ENCODE measurements at regions not wholly inside any gene's neighbourhood (a gene's known extent, or its start where the extent isn't known, plus 50 kb on each side); places are given as distances from the start of the nearest gene placed in this dataset.
A peak's percentile ranks its signal among the peaks of the same experiment; 100 is the strongest.

DNA sequence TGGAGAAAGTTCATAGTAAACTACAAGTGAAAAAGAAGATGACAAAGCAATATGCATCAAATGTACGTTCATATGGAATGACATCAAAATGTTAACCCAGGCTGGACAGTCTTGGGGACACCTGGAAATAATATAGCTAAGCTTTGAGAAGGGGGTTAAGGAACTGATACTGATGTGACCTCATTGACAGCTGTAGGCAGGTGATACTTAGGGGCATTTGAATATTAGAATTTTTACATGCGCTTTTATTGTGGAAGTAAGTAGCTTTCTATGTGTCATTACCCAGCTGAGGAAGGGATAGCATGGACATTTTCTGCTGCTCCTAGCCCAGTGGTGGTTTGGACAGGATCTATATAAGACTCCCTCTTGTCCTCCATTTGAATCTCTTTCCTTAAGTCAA is 299.7 kb downstream of the CWC27 start:
- ATAC-seq (ENCODE audit: low read depth): no peak
- no peak for DNase-seq
- H3K4me1 Mint-ChIP-seq: no peaks in the 10 kb centered on the region
- no peak overlapping the region for H3K27ac Mint-ChIP-seq
- POLR2A ChIA-PET: no interaction called here
- H3K9me3 Mint-ChIP-seq: no peaks in the 10 kb centered on the region
- peaks cover 9% of the 10 kb centered on the region for H3K27me3 Mint-ChIP-seq
- no peaks in the 10 kb centered on the region for H3K36me3 Mint-ChIP-seq
- H3K4me3 Mint-ChIP-seq: no peak overlapping the region

DNA sequence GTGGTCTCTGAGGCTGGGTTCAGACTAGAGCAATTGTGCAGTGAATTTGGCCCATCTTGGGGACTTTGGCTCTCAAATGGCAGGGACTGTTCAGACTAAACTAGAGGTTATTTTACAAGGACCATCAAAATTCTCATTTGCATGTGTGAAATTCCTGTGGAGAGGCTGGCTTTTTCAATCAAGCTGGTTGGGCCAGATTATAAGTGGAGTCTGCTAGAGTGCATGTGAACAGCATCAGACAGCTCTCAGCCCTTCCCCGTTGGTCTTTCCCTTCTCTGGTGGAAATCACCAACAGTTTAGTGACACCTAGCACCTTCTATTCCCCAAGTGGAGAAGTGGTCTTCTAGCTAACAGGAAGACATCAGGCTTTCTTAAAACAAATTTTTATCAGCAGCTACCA is 301.3 kb downstream of the CWC27 start:
- no peak overlapping the region for H3K27ac Mint-ChIP-seq
- no peaks in the 10 kb centered on the region for H3K9me3 Mint-ChIP-seq

DNA sequence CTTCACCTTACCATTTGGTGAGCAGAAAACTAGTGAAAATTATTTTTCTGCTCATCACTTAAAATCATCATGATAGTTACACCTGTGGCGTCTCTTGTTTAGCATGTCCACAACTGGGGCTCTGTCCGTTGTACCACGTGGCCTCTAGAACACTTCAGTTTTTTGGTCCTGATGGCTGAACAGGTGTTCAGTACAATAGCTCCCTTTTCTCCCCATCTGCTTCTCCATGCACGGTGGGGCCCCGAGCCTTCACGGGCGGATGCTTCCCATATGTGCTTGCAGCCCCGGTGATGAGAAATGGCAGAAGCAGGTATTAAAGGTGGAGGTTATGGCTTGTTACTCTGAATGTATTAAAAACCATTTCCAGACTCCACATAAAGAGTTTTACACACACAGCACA is 304.1 kb downstream of the CWC27 start:
- no peak overlapping the region for H3K27ac Mint-ChIP-seq
- no peaks in the 10 kb centered on the region for H3K9me3 Mint-ChIP-seq
- POLR2A ChIA-PET: no interaction called here
- ATAC-seq (ENCODE audit: low read depth) (no peak), DNase-seq (no peak)
- no peak overlapping the region for H3K4me3 Mint-ChIP-seq
- H3K4me1 Mint-ChIP-seq: peaks cover 7% of the 10 kb centered on the region
- no peaks in the 10 kb centered on the region for H3K36me3 Mint-ChIP-seq
- H3K27me3 Mint-ChIP-seq: peaks cover 2% of the 10 kb centered on the region

More for the DNA sequence above, 301.3 kb downstream of the CWC27 start:
- H3K4me3 Mint-ChIP-seq: no peak overlapping the region
- H3K4me1 Mint-ChIP-seq: no peaks in the 10 kb centered on the region
- ATAC-seq (ENCODE audit: low read depth) (no peak), DNase-seq (no peak)
- H3K36me3 Mint-ChIP-seq: no peaks in the 10 kb centered on the region
- H3K27me3 Mint-ChIP-seq: peaks cover 8% of the 10 kb centered on the region
- POLR2A ChIA-PET: no interaction called here

DNA sequence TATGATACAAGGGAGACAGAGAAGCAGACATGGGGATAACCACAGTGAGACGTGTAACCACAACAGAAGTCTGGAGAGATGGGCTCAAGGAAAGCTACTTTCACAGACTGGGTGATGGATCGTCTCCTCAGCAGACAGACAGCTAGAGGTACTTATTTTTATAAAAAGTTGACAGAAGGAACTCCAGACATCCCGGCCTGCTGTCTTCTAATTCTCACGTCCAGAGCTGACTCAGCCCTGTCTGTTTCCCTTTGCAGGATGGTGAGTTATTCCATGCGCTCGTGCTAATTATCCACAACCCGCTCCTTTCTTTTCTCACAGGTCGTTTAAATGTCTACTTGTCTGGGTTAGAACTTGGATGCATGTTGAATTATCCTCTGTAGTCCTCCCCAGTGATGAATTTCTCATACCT is 304.5 kb downstream of the CWC27 start:
- ATAC-seq (ENCODE audit: low read depth): no peak
- POLR2A ChIA-PET: no interaction called here
- no peak overlapping the region for H3K27ac Mint-ChIP-seq
- H3K27me3 Mint-ChIP-seq: peaks cover 2% of the 10 kb centered on the region
- no peaks in the 10 kb centered on the region for H3K36me3 Mint-ChIP-seq
- no peak overlapping the region for H3K4me3 Mint-ChIP-seq
- DNase-seq: no peak
- peaks cover 7% of the 10 kb centered on the region for H3K4me1 Mint-ChIP-seq
- no peaks in the 10 kb centered on the region for H3K9me3 Mint-ChIP-seq

DNA sequence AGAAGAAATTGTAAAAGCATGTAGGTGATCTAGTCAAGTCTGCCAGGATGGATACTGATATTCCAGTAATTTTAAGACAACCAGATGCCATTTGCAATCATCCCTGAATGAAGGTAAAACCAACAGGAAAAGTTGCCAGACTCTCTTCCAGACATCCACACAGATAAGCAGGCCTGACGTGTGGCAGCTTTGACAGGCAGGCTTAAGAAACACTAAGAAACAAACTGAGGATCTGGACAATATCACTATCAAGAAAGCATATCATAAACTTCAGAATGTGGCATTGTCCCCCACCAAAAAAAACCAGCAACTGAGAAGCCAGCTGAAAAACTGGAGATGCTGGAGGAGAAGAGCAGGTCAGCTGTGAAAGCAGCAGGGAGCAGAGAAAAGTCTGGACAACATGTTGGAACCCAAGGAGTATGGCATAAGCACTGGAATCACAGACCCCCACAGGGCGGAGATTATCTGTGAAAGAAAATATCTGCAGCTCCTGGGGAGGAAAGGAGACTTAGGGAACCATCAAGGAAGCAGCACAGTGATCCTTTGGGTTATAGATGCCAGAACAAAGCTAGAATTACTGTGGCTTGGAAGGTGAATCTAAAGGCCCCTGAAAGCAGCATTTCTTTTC is 307.0 kb downstream of the CWC27 start:
- Mint-ChIP-seq H3K36me3 (no peaks in the 10 kb centered on the region), H3K9me3 (no peaks in the 10 kb centered on the region), H3K4me3 (no peak overlapping the region), H3K4me1 (peaks cover 8% of the 10 kb centered on the region), H3K27ac (peak overlapping the region; percentile 5), H3K27me3 (peaks cover 8% of the 10 kb centered on the region)
- ATAC-seq (ENCODE audit: low read depth): no peak
- no peak for DNase-seq
- POLR2A ChIA-PET: no interaction called here

DNA sequence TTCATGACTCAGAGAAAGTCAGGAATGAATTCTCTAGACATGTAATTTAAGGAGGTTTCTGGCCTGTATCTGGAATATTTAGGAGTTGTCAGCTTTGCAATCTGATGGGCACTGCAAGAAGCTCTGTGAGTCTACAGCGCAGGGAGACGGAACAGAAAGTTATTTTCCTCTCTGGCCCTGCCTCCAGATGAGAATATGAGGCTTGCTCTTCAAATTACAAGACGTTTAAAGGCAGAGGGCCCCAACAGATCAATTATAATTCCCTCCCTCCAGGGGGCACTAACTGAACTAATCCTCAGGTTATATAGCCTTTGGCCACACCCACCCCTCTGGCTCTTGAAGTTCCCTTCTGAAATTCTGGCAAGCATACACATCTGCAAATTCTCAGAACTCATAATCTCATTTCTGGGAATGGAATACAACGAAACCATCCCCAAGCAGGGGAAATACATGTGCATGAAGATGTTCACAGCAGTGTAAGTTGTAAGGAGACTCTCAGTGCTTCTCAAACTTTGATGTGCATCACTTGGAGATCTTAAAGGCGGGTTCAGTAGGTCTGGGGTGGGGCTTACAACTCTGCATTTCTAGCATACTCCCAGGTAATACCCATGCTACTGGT is 307.6 kb downstream of the CWC27 start:
- H3K4me3 Mint-ChIP-seq: no peak overlapping the region
- H3K4me1 Mint-ChIP-seq: peaks cover 8% of the 10 kb centered on the region
- ATAC-seq (ENCODE audit: low read depth) (peak; percentile 93), DNase-seq (no peak)
- H3K27ac Mint-ChIP-seq: peak overlapping the region; percentile 43
- POLR2A ChIA-PET: no interaction called here
- H3K27me3 Mint-ChIP-seq: peaks cover 8% of the 10 kb centered on the region
- H3K36me3 Mint-ChIP-seq: no peaks in the 10 kb centered on the region
- no peaks in the 10 kb centered on the region for H3K9me3 Mint-ChIP-seq

DNA sequence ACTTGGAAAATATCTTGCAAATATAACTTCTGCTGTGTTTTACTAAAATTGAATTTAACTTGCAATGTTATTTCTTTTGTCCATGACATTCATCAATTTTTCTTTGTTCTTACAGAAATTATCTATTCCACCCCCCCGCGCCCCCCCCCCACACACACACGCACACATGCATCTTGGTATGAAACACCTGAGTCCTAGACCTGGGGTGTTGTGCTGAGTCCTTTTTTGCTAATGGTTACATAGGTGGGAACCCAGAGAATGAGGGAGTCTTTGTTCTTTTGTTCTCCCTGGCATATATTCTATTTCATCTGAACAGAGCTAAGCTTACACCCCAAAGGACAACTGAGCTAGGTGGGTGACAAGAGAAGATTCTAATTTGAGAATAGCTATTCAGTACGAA is 308.9 kb downstream of the CWC27 start:
- DNase-seq: no peak
- no peak for ATAC-seq (ENCODE audit: low read depth)
- Mint-ChIP-seq H3K9me3 (no peaks in the 10 kb centered on the region), H3K4me3 (no peak overlapping the region), H3K27ac (no peak overlapping the region), H3K36me3 (no peaks in the 10 kb centered on the region), H3K4me1 (peaks cover 8% of the 10 kb centered on the region), H3K27me3 (peaks cover 10% of the 10 kb centered on the region)
- POLR2A ChIA-PET: no interaction called here

DNA sequence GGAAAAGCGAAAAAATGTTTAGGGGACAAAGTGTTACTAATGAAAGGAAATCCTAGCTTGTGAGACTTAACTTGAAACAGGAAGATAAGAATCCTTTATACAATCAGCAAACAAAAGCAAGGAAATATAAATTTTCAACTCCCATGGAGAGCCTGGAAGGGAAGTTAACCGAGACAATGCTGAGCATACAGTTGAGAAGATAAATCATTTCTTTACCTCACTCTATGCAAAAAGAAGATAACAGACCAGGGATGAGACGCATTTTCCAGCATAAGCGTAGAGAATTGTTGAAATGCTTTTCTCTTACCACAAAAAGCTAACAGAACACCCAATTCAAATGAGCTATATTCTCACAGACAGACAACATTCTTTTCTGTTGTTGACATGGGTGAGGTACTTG is 309.6 kb downstream of the CWC27 start:
- H3K4me3 Mint-ChIP-seq: no peak overlapping the region
- no peak overlapping the region for H3K27ac Mint-ChIP-seq

DNA sequence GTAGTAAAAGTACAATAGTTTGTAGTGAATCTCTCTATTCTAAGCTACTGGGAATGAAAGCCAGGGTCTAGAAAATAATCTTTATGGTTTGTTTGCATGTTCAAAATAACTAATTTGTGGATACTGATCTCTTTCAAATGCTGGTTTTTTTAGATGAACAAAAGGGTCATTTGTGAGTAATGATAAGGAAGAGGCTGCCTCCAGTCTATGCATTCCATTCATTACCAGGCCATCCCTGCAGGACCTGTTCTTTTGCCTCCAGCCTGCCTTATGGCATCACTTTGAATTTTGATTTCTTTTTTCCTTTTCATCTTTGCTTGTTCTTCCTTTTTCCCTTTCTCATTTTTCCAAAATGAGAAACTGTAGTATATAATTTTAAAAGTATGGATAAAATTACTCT is 312.3 kb downstream of the CWC27 start:
- POLR2A ChIA-PET: no interaction called here
- H3K27me3 Mint-ChIP-seq: peaks cover 8% of the 10 kb centered on the region
- ATAC-seq (ENCODE audit: low read depth) (no peak), DNase-seq (no peak)
- H3K9me3 Mint-ChIP-seq: no peaks in the 10 kb centered on the region
- no peak overlapping the region for H3K27ac Mint-ChIP-seq
- H3K4me3 Mint-ChIP-seq: no peak overlapping the region
- no peaks in the 10 kb centered on the region for H3K36me3 Mint-ChIP-seq
- peaks cover 8% of the 10 kb centered on the region for H3K4me1 Mint-ChIP-seq

More for the DNA sequence above, 309.6 kb downstream of the CWC27 start:
- no peak for DNase-seq
- POLR2A ChIA-PET: no interaction called here
- Mint-ChIP-seq H3K9me3 (no peaks in the 10 kb centered on the region), H3K27me3 (peaks cover 8% of the 10 kb centered on the region), H3K36me3 (no peaks in the 10 kb centered on the region), H3K4me1 (peaks cover 8% of the 10 kb centered on the region)
- ATAC-seq (ENCODE audit: low read depth): no peak

DNA sequence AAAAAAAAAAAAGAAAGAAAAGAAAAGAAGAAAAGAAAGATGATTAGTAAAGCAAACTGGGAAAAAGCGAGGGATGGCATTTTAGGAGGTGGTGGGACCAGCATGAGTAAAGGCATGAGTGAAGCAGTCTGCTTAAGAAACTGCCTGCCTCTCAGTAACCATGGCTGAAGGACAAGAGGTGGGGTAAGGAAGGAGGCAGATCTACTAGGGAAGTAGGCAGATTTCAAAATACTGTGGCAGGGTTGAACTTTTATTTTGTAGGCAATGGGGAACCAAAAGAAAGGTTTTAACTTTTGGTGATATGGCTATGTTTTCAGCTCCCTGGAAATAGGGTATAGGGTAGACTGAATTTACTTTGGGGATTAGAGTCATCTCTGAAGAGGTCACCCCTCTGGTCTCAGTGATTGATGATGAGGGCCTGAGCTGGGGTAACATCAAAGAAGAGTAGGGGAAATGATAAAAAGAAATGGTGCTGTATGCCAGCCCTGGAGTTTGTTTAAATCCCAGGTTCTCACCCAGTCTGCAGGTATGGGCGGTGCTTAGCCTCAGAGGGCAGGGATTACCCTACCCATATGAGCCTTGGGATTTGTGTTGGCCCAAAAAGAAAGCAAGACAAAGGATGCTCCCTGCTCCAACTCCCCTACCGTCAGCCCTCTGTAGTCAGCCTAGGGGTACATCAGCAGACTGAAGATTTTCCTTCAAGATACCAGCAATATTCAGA is 316.2 kb downstream of the CWC27 start:
- no peaks in the 10 kb centered on the region for H3K36me3 Mint-ChIP-seq
- DNase-seq (no peak), ATAC-seq (ENCODE audit: low read depth) (no peak)
- H3K27ac Mint-ChIP-seq: no peak overlapping the region
- H3K4me1 Mint-ChIP-seq: no peaks in the 10 kb centered on the region
- H3K9me3 Mint-ChIP-seq: peaks cover 1% of the 10 kb centered on the region
- POLR2A ChIA-PET: no interaction called here
- no peak overlapping the region for H3K4me3 Mint-ChIP-seq
- peaks cover 2% of the 10 kb centered on the region for H3K27me3 Mint-ChIP-seq

DNA sequence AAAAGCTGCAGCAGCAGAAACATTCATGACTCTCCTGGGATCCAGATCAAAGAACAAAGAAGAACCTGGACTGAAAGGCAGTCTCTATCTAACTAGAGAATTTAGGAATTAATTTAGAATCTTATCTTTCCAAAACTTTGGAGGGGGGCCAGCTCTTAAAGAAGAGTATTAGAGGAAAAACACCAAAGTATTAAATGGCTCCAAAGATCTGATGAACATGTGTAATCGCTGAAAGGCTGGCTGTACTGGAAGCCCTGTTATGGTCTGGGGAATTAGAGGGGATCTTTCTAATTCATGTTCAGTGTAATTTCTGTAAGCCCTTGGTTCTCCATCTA is 316.8 kb downstream of the CWC27 start:
- ATAC-seq (ENCODE audit: low read depth) (no peak), DNase-seq (no peak)
- Mint-ChIP-seq H3K36me3 (no peaks in the 10 kb centered on the region), H3K4me1 (no peaks in the 10 kb centered on the region), H3K4me3 (no peak overlapping the region), H3K27ac (no peak overlapping the region), H3K27me3 (peaks cover 2% of the 10 kb centered on the region), H3K9me3 (peaks cover 1% of the 10 kb centered on the region)
- POLR2A ChIA-PET: no interaction called here

DNA sequence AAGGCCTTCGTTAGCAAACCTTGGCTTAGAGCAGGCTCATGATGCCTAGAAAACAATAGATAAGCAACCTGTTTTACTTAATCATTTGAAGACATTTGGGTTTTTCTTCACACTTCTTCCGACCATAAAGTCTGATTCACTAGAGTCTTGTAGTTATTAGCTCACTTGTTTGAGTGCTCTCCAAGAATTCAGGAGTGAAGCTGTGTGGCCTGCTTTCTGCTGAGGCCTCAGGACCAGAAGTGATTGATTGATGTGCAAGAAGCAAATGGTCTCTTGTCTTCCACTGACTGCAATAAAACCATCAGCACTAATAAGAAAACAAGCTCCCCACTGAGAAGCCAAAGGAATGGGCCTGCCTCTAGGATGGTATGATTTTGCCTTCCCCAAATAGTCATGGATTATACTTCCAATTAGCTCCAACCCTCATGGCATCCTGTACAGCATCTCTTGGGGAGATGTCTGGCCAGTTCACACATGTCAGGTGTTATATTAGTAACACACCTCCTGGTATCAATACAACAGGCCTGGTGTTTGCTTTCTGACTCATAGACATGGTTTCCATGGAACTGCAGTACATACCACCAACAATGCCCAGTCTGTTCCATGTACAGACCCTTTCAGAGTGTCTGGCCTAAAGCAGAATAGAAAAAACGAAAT is 317.6 kb downstream of the CWC27 start:
- H3K27me3 Mint-ChIP-seq: peaks cover 2% of the 10 kb centered on the region
- H3K27ac Mint-ChIP-seq: no peak overlapping the region
- POLR2A ChIA-PET: no interaction called here
- H3K9me3 Mint-ChIP-seq: peaks cover 2% of the 10 kb centered on the region
- H3K4me3 Mint-ChIP-seq: no peak overlapping the region
- H3K4me1 Mint-ChIP-seq: no peaks in the 10 kb centered on the region
- no peak for DNase-seq
- ATAC-seq (ENCODE audit: low read depth): no peak
- no peaks in the 10 kb centered on the region for H3K36me3 Mint-ChIP-seq

DNA sequence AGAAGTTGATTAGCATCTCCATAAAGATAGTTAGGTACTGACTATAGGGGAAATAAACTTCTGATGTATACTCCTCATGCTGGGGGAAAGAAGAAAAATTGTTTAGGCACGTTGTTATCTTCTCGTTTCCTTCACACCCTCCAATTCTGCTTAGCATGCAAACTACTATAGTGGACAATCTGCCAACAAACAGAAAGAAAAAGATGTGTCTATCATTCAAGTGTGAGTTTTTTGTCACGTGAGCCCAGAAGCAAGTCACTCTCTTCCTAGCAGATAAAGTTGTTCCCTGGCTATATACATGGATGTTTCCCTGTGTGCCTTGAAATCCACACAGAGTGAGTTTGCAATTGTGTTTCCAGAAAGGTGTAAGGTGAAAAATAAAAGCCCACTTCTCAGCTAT is 318.4 kb downstream of the CWC27 start:
- no peak overlapping the region for H3K27ac Mint-ChIP-seq
- no peak for ATAC-seq (ENCODE audit: low read depth)
- no peak overlapping the region for H3K4me3 Mint-ChIP-seq
- H3K36me3 Mint-ChIP-seq: no peaks in the 10 kb centered on the region
- H3K4me1 Mint-ChIP-seq: no peaks in the 10 kb centered on the region
- H3K27me3 Mint-ChIP-seq: peaks cover 2% of the 10 kb centered on the region
- H3K9me3 Mint-ChIP-seq: peaks cover 2% of the 10 kb centered on the region
- POLR2A ChIA-PET: no interaction called here
- DNase-seq: no peak

DNA sequence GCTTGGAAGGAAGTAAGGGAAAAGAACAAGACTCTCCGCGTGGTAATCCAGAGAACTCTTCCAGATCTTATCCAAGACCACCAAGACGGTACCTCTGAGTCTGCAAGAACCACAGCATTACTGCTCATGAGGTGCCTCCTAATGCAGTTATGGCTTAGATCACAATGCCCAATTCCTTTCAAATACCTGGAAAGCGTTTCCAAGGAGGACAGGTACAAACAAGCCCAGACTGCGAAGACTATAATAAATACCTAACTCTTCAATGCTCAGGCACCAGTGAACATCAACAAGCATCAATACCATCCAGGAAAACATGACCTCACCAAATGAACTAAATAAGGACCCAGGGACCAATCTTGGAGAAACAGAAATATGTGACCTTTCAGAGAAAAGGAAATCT is 325.5 kb downstream of the CWC27 start:
- ATAC-seq (ENCODE audit: low read depth) (no peak), DNase-seq (no peak)
- Mint-ChIP-seq H3K4me1 (no peaks in the 10 kb centered on the region), H3K36me3 (no peaks in the 10 kb centered on the region), H3K27ac (no peak overlapping the region), H3K9me3 (peaks cover 5% of the 10 kb centered on the region), H3K4me3 (no peak overlapping the region), H3K27me3 (peaks cover 3% of the 10 kb centered on the region)
- POLR2A ChIA-PET: interaction anchor here (1.0 kb wide), 1 partner anchor 9 kb away, joined by 3 read pairs; no protein-coding TSS in a partner anchor

Data from activated naive CD8-positive, alpha-beta T cell treated with anti-CD3 and anti-CD28 coated beads, Interleukin-2, amount 10 ng/mL, durations not matched to agents 7 days and 5 days (primary cell).